ENCODE measurements at regions not wholly inside any gene's neighbourhood (a gene's known extent, or its start where the extent isn't known, plus 50 kb on each side); places are given as distances from the start of the nearest gene placed in this dataset.

- TF ChIP-seq CTCF (IDR thresholded peaks at IDR 0.05), result no peak
- TF ChIP-seq POLR2A (IDR thresholded peaks at IDR 0.05), result no peak
- TF ChIP-seq EP300 (IDR thresholded peaks at IDR 0.05), result no peak
Observed at GRCh38 chr15:100705841-100706240, 103.5 kb downstream of the ASB7 start.
